SK-N-SH (cell line): ENCODE measurements at regions not wholly inside any gene's neighbourhood (a gene's known extent, or its start where the extent isn't known, plus 50 kb on each side); places are given as distances from the start of the nearest gene placed in this dataset.

Experiments
- MXI1 ChIP-seq: IDR thresholded peaks from 2 replicates; pipeline ENCODE4 v1.6.1; 2012; ENCODE audit warnings: mild to moderate bottlenecking, low read depth, low read length, improper control_type of control experiment
- NFIC ChIP-seq: IDR thresholded peaks from 2 replicates; pipeline ENCODE4 v1.4.0; 2012; ENCODE audit warnings: borderline replicate concordance
- NRF1 ChIP-seq: IDR thresholded peaks from 2 replicates; pipeline ENCODE4 v1.6.1; 2012; ENCODE audit warnings: low read depth, mild to moderate bottlenecking, low read length
- RCOR1 ChIP-seq: fragments of 150-350 bp; IDR thresholded peaks from 2 replicates; pipeline ENCODE4 v1.6.1; 2017; ENCODE audit warnings: antibody characterized with exemption, low read length
- REST ChIP-seq: IDR thresholded peaks from 2 replicates; pipeline ENCODE4 v1.6.1; 2012; ENCODE audit warnings: mild to moderate bottlenecking, low read depth, low read length, moderate library complexity
- RFX5 ChIP-seq: IDR thresholded peaks from 2 replicates; pipeline ENCODE4 v1.6.1; 2012; ENCODE audit warnings: mild to moderate bottlenecking, improper control_type of control experiment, low read length
- SMC3 ChIP-seq: IDR thresholded peaks from 2 replicates; pipeline ENCODE4 v1.6.1; 2012; ENCODE audit warnings: low read depth, low read length, improper control_type of control experiment
- YY1 ChIP-seq: IDR thresholded peaks from 2 replicates; pipeline ENCODE4 v1.4.0; 2012; ENCODE audit warnings: low read depth, mild to moderate bottlenecking
- TF ChIP-seq, protein P1 (sequence below): fragments of 200-600 bp; sonication (generic); IDR thresholded peaks from 2 replicates; pipeline ENCODE4 v1.6.1; 2017; ENCODE audit warnings: antibody characterized with exemption, mild to moderate bottlenecking, moderate library complexity

DNA sequence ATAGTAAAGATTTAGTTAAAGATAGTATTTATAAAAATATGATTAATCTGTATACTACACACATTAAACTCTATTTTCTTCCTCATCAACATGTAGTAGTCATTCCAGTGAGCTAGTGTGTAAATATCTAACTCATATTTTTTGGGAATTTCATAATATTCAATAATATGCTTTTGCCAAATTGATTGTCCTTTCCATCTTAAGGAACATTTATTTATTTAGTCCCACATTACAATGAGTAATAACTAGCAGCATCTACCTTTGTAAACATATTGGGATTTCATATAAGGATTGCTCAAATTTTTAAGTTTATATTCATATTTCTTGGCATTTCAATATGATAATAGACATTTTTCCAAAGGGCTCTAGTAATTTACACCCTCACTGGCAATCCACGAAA is 53.9 kb upstream of the GOLGA8B start:
- TF ChIP-seq SMC3, result no peak
- TF ChIP-seq REST, result no peak
- TF ChIP-seq, protein P1, sequence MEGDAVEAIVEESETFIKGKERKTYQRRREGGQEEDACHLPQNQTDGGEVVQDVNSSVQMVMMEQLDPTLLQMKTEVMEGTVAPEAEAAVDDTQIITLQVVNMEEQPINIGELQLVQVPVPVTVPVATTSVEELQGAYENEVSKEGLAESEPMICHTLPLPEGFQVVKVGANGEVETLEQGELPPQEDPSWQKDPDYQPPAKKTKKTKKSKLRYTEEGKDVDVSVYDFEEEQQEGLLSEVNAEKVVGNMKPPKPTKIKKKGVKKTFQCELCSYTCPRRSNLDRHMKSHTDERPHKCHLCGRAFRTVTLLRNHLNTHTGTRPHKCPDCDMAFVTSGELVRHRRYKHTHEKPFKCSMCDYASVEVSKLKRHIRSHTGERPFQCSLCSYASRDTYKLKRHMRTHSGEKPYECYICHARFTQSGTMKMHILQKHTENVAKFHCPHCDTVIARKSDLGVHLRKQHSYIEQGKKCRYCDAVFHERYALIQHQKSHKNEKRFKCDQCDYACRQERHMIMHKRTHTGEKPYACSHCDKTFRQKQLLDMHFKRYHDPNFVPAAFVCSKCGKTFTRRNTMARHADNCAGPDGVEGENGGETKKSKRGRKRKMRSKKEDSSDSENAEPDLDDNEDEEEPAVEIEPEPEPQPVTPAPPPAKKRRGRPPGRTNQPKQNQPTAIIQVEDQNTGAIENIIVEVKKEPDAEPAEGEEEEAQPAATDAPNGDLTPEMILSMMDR, result no peak
- TF ChIP-seq RCOR1, result no peak
- no peak for TF ChIP-seq MXI1
- no peak for TF ChIP-seq YY1
- TF ChIP-seq NFIC, result no peak
- no peak for TF ChIP-seq RFX5
- no peak for TF ChIP-seq NRF1
